CD4-positive, CD25-positive, alpha-beta regulatory T cell (primary cell): ENCODE measurements at regions not wholly inside any gene's neighbourhood (a gene's known extent, or its start where the extent isn't known, plus 50 kb on each side); places are given as distances from the start of the nearest gene placed in this dataset.

Experiments
- ATAC-seq, 2 donors: fragments of 150-1000 bp; cut with Tn5 transposase; one replicate each; pipeline ENCODE4 v1.10.0; 2021; ENCODE audit warnings: low read depth in 2 of 2, moderate number of reproducible peaks in 2 of 2, moderate library complexity in 1 of 2
- DNase-seq, 3 donors: peaks; one replicate each; pipeline versions ENCODE4 v3.0.0 to v3.0.0-alpha.2; 2012 to 2022; ENCODE audit warnings: mixed read lengths in 1 of 3
- H3K27ac ChIP-seq: one replicate; pipeline ENCODE4 v1.7.0; 2013; ENCODE audit warnings: mild to moderate bottlenecking, low read length; ENCODE audit not compliant: insufficient read depth, poor library complexity, severe bottlenecking
- H3K27me3 ChIP-seq: one replicate; pipeline ENCODE4 v1.7.0; 2013; ENCODE audit warnings: low read length; ENCODE audit not compliant: control insufficient read depth, insufficient read depth
- H3K36me3 ChIP-seq: one replicate; pipeline ENCODE4 v1.7.0; 2013; ENCODE audit warnings: mild to moderate bottlenecking, low read length, moderate library complexity; ENCODE audit not compliant: control insufficient read depth, insufficient read depth
- H3K4me1 ChIP-seq: 2 replicates; pipeline ENCODE4 v1.7.0; 2013; ENCODE audit warnings: mild to moderate bottlenecking, low read length; ENCODE audit not compliant: insufficient read depth, control insufficient read depth, poor library complexity, severe bottlenecking
- H3K4me3 ChIP-seq: one replicate; pipeline ENCODE4 v1.7.0; 2013; ENCODE audit warnings: low read depth, mild to moderate bottlenecking, low read length, moderate library complexity
- H3K9me3 ChIP-seq, 2 experiments: 1 replicate in 1 of 2; 2 replicates in 1 of 2; pipeline ENCODE4 v1.7.0; 2013; ENCODE audit warnings: low read length in 2 of 2, mild to moderate bottlenecking in 1 of 2, moderate library complexity in 1 of 2; ENCODE audit not compliant: control insufficient read depth in 2 of 2
- H3K27ac Mint-ChIP-seq, 3 donors: one replicate each; pipeline ENCODE4 v1.8.0; 2020 to 2022; ENCODE audit warnings: mild to moderate bottlenecking in 3 of 3, mixed read lengths in 3 of 3, moderate library complexity in 2 of 3
- H3K27me3 Mint-ChIP-seq: one replicate; pipeline ENCODE4 v1.8.0; 2022; ENCODE audit warnings: mild to moderate bottlenecking, mixed read lengths
- H3K36me3 Mint-ChIP-seq: one replicate; pipeline ENCODE4 v1.8.0; 2020; ENCODE audit warnings: mixed read lengths
- H3K4me1 Mint-ChIP-seq, 4 donors: one replicate each; pipeline ENCODE4 v1.8.0; 2020 to 2022; ENCODE audit warnings: mixed read lengths in 4 of 4, mild to moderate bottlenecking in 1 of 4
- H3K4me3 Mint-ChIP-seq, 4 donors: one replicate each; pipeline ENCODE4 v1.8.0; 2020 to 2022; ENCODE audit warnings: mild to moderate bottlenecking in 4 of 4, mixed read lengths in 4 of 4, moderate library complexity in 3 of 4
- H3K9me3 Mint-ChIP-seq, 7 donors: one replicate each; pipeline ENCODE4 v1.8.0; 2020 to 2022; ENCODE audit warnings: mixed read lengths in 7 of 7, mild to moderate bottlenecking in 3 of 7, moderate library complexity in 2 of 7

GRCh38 chr9:2377834-2378233, 243.8 kb upstream of the VLDLR start:
- DNase-seq (no peak), ATAC-seq (no peak)
- Histone ChIP-seq H3K9me3 (no peaks in the 10 kb centered on the region), H3K4me1 (no peaks in the 10 kb centered on the region), H3K36me3 (no peaks in the 10 kb centered on the region), H3K27ac (no peak overlapping the region), H3K4me3 (no peak overlapping the region), H3K27me3 (no peaks in the 10 kb centered on the region)
- no peaks in the 10 kb centered on the region for H3K36me3 Mint-ChIP-seq
- no peak overlapping the region for H3K4me3 Mint-ChIP-seq
- H3K4me1 Mint-ChIP-seq = no peaks in the 10 kb centered on the region
- H3K27me3 Mint-ChIP-seq = no peaks in the 10 kb centered on the region
- H3K27ac Mint-ChIP-seq = no peak overlapping the region
- peaks cover 0 to 13% (median 2%) of the 10 kb centered on the region in 7 donors for H3K9me3 Mint-ChIP-seq

GRCh38 chr9:2378266-2378665, 243.3 kb upstream of the VLDLR start:
- no peaks in the 10 kb centered on the region for H3K4me1 Mint-ChIP-seq
- Histone ChIP-seq H3K36me3 (no peaks in the 10 kb centered on the region), H3K9me3 (no peaks in the 10 kb centered on the region), H3K27ac (no peak overlapping the region), H3K4me1 (no peaks in the 10 kb centered on the region), H3K4me3 (no peak overlapping the region), H3K27me3 (no peaks in the 10 kb centered on the region)
- H3K36me3 Mint-ChIP-seq = no peaks in the 10 kb centered on the region
- no peak overlapping the region for H3K4me3 Mint-ChIP-seq
- DNase-seq (no peak), ATAC-seq (no peak)
- H3K9me3 Mint-ChIP-seq = peaks cover 0 to 11% (median 2%) of the 10 kb centered on the region in 7 donors
- H3K27ac Mint-ChIP-seq = no peak overlapping the region
- no peaks in the 10 kb centered on the region for H3K27me3 Mint-ChIP-seq

DNA sequence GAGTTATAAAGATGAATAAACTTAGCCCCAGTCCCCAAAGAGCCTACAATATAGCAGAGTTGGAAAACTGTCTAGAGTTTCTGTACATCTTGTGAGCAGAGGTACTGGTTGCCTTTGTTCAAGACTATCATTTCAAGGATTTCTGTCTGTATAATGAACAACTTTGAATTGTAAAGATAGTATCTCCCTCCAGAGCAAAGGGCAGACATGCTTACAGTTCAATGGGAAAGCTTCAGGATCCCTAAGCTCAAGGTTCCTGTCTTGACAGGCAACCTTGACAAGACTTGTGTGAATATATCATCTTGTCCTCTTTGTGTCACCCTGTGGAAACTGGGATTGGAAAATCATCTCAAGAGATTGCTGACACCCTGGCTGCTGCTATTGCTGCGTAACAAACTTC, 242.8 kb upstream of the VLDLR start:
- ATAC-seq = no peak
- Mint-ChIP-seq H3K36me3 (no peaks in the 10 kb centered on the region), H3K4me1 (no peaks in the 10 kb centered on the region), H3K27ac (no peak overlapping the region), H3K27me3 (no peaks in the 10 kb centered on the region), H3K9me3 (peaks cover 0 to 7% (median 2%) of the 10 kb centered on the region in 7 donors), H3K4me3 (no peak overlapping the region)
- no peak for DNase-seq
- no peaks in the 10 kb centered on the region for H3K9me3 ChIP-seq
- H3K27me3 ChIP-seq = no peaks in the 10 kb centered on the region
- H3K4me3 ChIP-seq = no peak overlapping the region
- H3K27ac ChIP-seq = no peak overlapping the region
- no peaks in the 10 kb centered on the region for H3K36me3 ChIP-seq
- no peaks in the 10 kb centered on the region for H3K4me1 ChIP-seq

DNA sequence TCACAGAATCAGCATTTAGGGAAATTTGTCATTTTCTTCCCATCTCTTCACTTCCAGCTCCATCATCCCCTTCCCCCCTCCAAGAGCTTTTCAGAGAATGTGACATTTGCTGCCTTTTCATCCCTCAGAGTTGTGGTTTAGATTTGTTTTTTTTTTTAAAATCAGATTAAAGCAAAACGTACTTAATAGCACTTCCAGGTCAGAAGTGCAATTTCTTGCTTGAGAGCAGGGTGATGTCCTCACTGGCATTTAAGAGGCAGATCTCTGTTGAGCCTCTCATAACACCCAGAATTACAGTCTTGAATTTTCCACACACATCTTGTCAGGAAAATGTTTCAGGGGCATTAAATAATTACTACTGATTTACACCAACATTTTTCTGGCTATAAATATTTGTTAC, 236.8 kb upstream of the VLDLR start:
- Histone ChIP-seq H3K4me1 (no peaks in the 10 kb centered on the region), H3K4me3 (no peak overlapping the region), H3K36me3 (no peaks in the 10 kb centered on the region), H3K27me3 (no peaks in the 10 kb centered on the region), H3K27ac (no peak overlapping the region), H3K9me3 (no peaks in the 10 kb centered on the region)
- H3K4me1 Mint-ChIP-seq = no peaks in the 10 kb centered on the region
- H3K4me3 Mint-ChIP-seq = peak overlapping the region in 1 of 4 donors; percentile 87
- H3K36me3 Mint-ChIP-seq = no peaks in the 10 kb centered on the region
- no peaks in the 10 kb centered on the region for H3K27me3 Mint-ChIP-seq
- no peak overlapping the region for H3K27ac Mint-ChIP-seq
- H3K9me3 Mint-ChIP-seq = peaks cover 0 to 5% (median 0%) of the 10 kb centered on the region in 7 donors
- ATAC-seq (no peak), DNase-seq (no peak)

GRCh38 chr9:2385746-2386145, 235.8 kb upstream of the VLDLR start:
- DNase-seq (no peak), ATAC-seq (no peak)
- no peaks in the 10 kb centered on the region for H3K9me3 ChIP-seq
- H3K4me1 ChIP-seq = no peaks in the 10 kb centered on the region
- Mint-ChIP-seq H3K27me3 (no peaks in the 10 kb centered on the region), H3K27ac (no peak overlapping the region), H3K4me1 (no peaks in the 10 kb centered on the region), H3K36me3 (no peaks in the 10 kb centered on the region), H3K9me3 (peaks cover 0 to 5% (median 0%) of the 10 kb centered on the region in 7 donors), H3K4me3 (no peak overlapping the region)
- no peak overlapping the region for H3K27ac ChIP-seq
- no peak overlapping the region for H3K4me3 ChIP-seq
- H3K27me3 ChIP-seq = no peaks in the 10 kb centered on the region
- no peaks in the 10 kb centered on the region for H3K36me3 ChIP-seq

GRCh38 chr9:2386566-2386965, 235.0 kb upstream of the VLDLR start:
- Mint-ChIP-seq H3K4me3 (no peak overlapping the region), H3K9me3 (peaks cover 0 to 5% (median 0%) of the 10 kb centered on the region in 7 donors), H3K36me3 (no peaks in the 10 kb centered on the region), H3K4me1 (no peaks in the 10 kb centered on the region), H3K27me3 (no peaks in the 10 kb centered on the region), H3K27ac (no peak overlapping the region)
- Histone ChIP-seq H3K4me3 (no peak overlapping the region), H3K9me3 (no peaks in the 10 kb centered on the region), H3K36me3 (no peaks in the 10 kb centered on the region), H3K27me3 (no peaks in the 10 kb centered on the region), H3K27ac (no peak overlapping the region), H3K4me1 (no peaks in the 10 kb centered on the region)
- ATAC-seq (no peak), DNase-seq (no peak)

DNA sequence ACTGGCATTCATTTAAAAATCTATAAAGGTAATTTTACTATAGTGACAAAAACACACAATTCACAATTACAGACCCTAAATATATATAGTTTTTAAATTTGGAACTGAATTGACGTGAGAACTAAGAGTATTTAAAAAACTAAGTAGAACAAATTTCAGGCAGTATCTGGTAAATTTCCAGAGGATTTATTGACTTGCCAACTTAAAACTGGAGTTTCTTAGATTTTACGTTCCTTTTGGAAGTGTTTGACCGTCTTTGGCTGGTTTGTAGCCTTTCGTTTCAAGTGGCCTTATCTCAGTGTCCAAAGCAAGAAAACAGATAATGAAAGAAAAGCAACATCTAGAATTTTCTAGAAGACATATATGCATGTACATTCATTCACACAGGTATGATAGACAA, 234.4 kb upstream of the VLDLR start:
- H3K4me1 Mint-ChIP-seq = no peaks in the 10 kb centered on the region

GRCh38 chr9:2389404-2389803, 232.2 kb upstream of the VLDLR start:
- H3K36me3 Mint-ChIP-seq = no peaks in the 10 kb centered on the region
- no peak for ATAC-seq
- H3K27ac Mint-ChIP-seq = no peak overlapping the region
- Histone ChIP-seq H3K36me3 (no peaks in the 10 kb centered on the region), H3K27me3 (no peaks in the 10 kb centered on the region), H3K9me3 (no peaks in the 10 kb centered on the region), H3K4me1 (no peaks in the 10 kb centered on the region), H3K4me3 (no peak overlapping the region), H3K27ac (no peak overlapping the region)
- H3K9me3 Mint-ChIP-seq = peaks cover 0 to 5% (median 0%) of the 10 kb centered on the region in 7 donors
- no peaks in the 10 kb centered on the region for H3K4me1 Mint-ChIP-seq
- H3K4me3 Mint-ChIP-seq = no peak overlapping the region
- H3K27me3 Mint-ChIP-seq = no peaks in the 10 kb centered on the region
- DNase-seq = no peak

More for the DNA sequence above, 234.4 kb upstream of the VLDLR start:
- Histone ChIP-seq H3K9me3 (no peaks in the 10 kb centered on the region), H3K27me3 (no peaks in the 10 kb centered on the region), H3K27ac (no peak overlapping the region), H3K4me3 (no peak overlapping the region), H3K36me3 (no peaks in the 10 kb centered on the region), H3K4me1 (no peaks in the 10 kb centered on the region)
- H3K9me3 Mint-ChIP-seq = peaks cover 0 to 5% (median 0%) of the 10 kb centered on the region in 7 donors
- DNase-seq (no peak), ATAC-seq (no peak)
- H3K4me3 Mint-ChIP-seq = no peak overlapping the region
- H3K36me3 Mint-ChIP-seq = no peaks in the 10 kb centered on the region
- H3K27ac Mint-ChIP-seq = no peak overlapping the region
- no peaks in the 10 kb centered on the region for H3K27me3 Mint-ChIP-seq
